H1 (cell line): ENCODE measurements at regions not wholly inside any gene's neighbourhood (a gene's known extent, or its start where the extent isn't known, plus 50 kb on each side); places are given as distances from the start of the nearest gene placed in this dataset.
"Not testable (repeated sequence)": the region's sequence is repeated elsewhere in the genome, so short reads cannot be mapped to it uniquely, and the experiment has no call there.

ENCODE experiments used
- CTCF ChIA-PET: fragments of 300-600 bp; sonication (Branson Sonifier 250); formaldehyde crosslinking; loops from one replicate; lab custom pipeline; 2021; ENCODE audit not compliant: partially characterized antibody; lab: Charles Lee
- POLR2A ChIA-PET: fragments of 300-600 bp; sonication (Branson Sonifier 250); formaldehyde crosslinking; loops from one replicate; lab custom pipeline; 2021; ENCODE audit warnings: inconsistent platforms; ENCODE audit not compliant: partially characterized antibody; lab: Charles Lee
- DNase-seq, 2 experiments: peaks; one replicate each; pipeline versions ENCODE4 v3.0.0 to v3.0.0-alpha.2; 2010 to 2022; ENCODE audit warnings: low spot score in 2 of 2, low read depth in 1 of 2, mixed read lengths in 1 of 2
- FAIRE-seq: peaks from 2 replicates; lab custom pipeline; 2011; peaks lifted over from hg19 to GRCh38; lab: Jason Lieb, UNC
- H2AFZ ChIP-seq: 2 replicates; pipeline ENCODE4 v1.8.1; 2012; ENCODE audit warnings: low read length, inconsistent platforms
- H2AK5ac ChIP-seq: 2 replicates; pipeline ENCODE4 v1.6.1; 2013; ENCODE audit warnings: low read depth, low read length
- H2BK120ac ChIP-seq: replicated peaks from 2 replicates; pipeline ENCODE3; 2013; ENCODE audit warnings: low read depth, low read length, inconsistent platforms
- H2BK12ac ChIP-seq: 2 replicates; pipeline ENCODE4 v1.6.1; 2013; ENCODE audit warnings: low read depth, low read length
- H2BK15ac ChIP-seq: 2 replicates; pipeline ENCODE4 v1.6.1; 2013; ENCODE audit warnings: low read length
- H2BK20ac ChIP-seq: 2 replicates; pipeline ENCODE4 v1.6.1; 2013; ENCODE audit warnings: low read length
- H2BK5ac ChIP-seq: 2 replicates; pipeline ENCODE4 v1.6.1; 2013; ENCODE audit warnings: low read depth, low read length
- H3K14ac ChIP-seq: 2 replicates; pipeline ENCODE4 v1.6.1; 2013; ENCODE audit warnings: inconsistent platforms; ENCODE audit not compliant: insufficient read length
- H3K18ac ChIP-seq: 2 replicates; pipeline ENCODE4 v1.6.1; 2013; ENCODE audit warnings: low read length; ENCODE audit errors: extremely low read depth
- H3K23ac ChIP-seq: 2 replicates; pipeline ENCODE4 v1.6.1; 2013; ENCODE audit warnings: inconsistent platforms; ENCODE audit not compliant: insufficient read length
- H3K23me2 ChIP-seq: 2 replicates; pipeline ENCODE4 v1.6.1; 2013; ENCODE audit warnings: low read depth, low read length
- H3K27ac ChIP-seq: 2 replicates; pipeline ENCODE4 v1.6.1; 2011; ENCODE audit warnings: low read depth, low read length, inconsistent platforms
- H3K27me3 ChIP-seq, 4 experiments: replicated peaks in 1 of 4; 1 replicate in 1 of 4; 2 replicates in 3 of 4; pipeline versions ENCODE4 v1.6.1 to v1.8.1; 2011 to 2013; ENCODE audit warnings: low read length in 3 of 4, mild to moderate bottlenecking in 3 of 4, inconsistent platforms in 2 of 4, mixed read lengths in 2 of 4, moderate library complexity in 1 of 4; ENCODE audit not compliant: control insufficient read depth in 3 of 4, insufficient read depth in 3 of 4; ENCODE audit errors: extremely low read depth in 1 of 4
- H3K36me3 ChIP-seq, 4 experiments: 2 replicates each; pipeline versions ENCODE4 v1.6.1 to v1.8.1; 2011 to 2013; ENCODE audit warnings: mild to moderate bottlenecking in 4 of 4, low read length in 3 of 4, moderate library complexity in 2 of 4, control low read depth in 1 of 4, inconsistent platforms in 1 of 4; ENCODE audit not compliant: insufficient read depth in 4 of 4, control insufficient read depth in 2 of 4
- H3K4ac ChIP-seq: replicated peaks from 2 replicates; pipeline ENCODE3; 2013; ENCODE audit warnings: low read length, low read depth, mixed read lengths, inconsistent platforms; ENCODE audit not compliant: insufficient read length
- H3K4me1 ChIP-seq, 4 experiments: replicated peaks in 1 of 4; 1 replicate in 1 of 4; 2 replicates in 3 of 4; pipeline versions ENCODE4 v1.6.1 to v1.8.1; 2011 to 2013; ENCODE audit warnings: low read length in 3 of 4, inconsistent platforms in 2 of 4, mixed read lengths in 1 of 4; ENCODE audit not compliant: insufficient read depth in 4 of 4, control insufficient read depth in 3 of 4
- H3K4me2 ChIP-seq, 2 experiments: 2 replicates each; pipeline versions ENCODE4 v1.6.1 to v1.8.1; 2011 to 2013; ENCODE audit warnings: low read depth in 2 of 2, low read length in 2 of 2, control low read depth in 1 of 2, inconsistent platforms in 1 of 2, mild to moderate bottlenecking in 1 of 2; ENCODE audit not compliant: insufficient read depth in 1 of 2
- H3K4me3 ChIP-seq, 4 experiments: fragments of 200-600, 300-600 bp in 1 of 4; sonication (generic), shearing (Covaris generic), sonication (Bioruptor Twin) in 1 of 4; 2 replicates each; pipeline versions ENCODE4 v1.5.1 to v1.8.1; 2011 to 2016; ENCODE audit warnings: low read length in 4 of 4, low read depth in 3 of 4, control low read depth in 2 of 4, inconsistent platforms in 2 of 4, mild to moderate bottlenecking in 2 of 4, mixed read lengths in 1 of 4, moderate library complexity in 1 of 4; ENCODE audit not compliant: insufficient read depth in 2 of 4; ENCODE audit errors: extremely low read depth in 1 of 4
- H3K56ac ChIP-seq: replicated peaks from 2 replicates; pipeline ENCODE3; 2013; ENCODE audit warnings: low read depth, mild to moderate bottlenecking, mixed read lengths, low read length, inconsistent platforms; ENCODE audit not compliant: insufficient read length
- H3K79me1 ChIP-seq: 2 replicates; pipeline ENCODE4 v1.6.1; 2013; ENCODE audit warnings: low read depth, low read length, control low read depth
- H3K79me2 ChIP-seq, 2 experiments: 2 replicates each; pipeline versions ENCODE4 v1.6.1 to v1.8.1; 2012 to 2013; ENCODE audit warnings: low read length in 2 of 2, mild to moderate bottlenecking in 2 of 2, inconsistent platforms in 1 of 2; ENCODE audit not compliant: insufficient read depth in 2 of 2, control insufficient read depth in 1 of 2
- H3K9ac ChIP-seq, 4 experiments: replicated peaks in 1 of 4; 1 replicate in 1 of 4; 2 replicates in 3 of 4; pipeline versions ENCODE4 v1.6.1 to v1.8.1; 2011 to 2013; ENCODE audit warnings: low read depth in 3 of 4, low read length in 3 of 4, control low read depth in 2 of 4, mild to moderate bottlenecking in 2 of 4, moderate library complexity in 2 of 4, inconsistent platforms in 1 of 4; ENCODE audit errors: extremely low read depth in 1 of 4
- H3K9me3 ChIP-seq, 2 experiments: 2 replicates each; pipeline versions ENCODE4 v1.6.1 to v1.8.1; 2012 to 2013; ENCODE audit warnings: mild to moderate bottlenecking in 2 of 2, moderate library complexity in 2 of 2, control low read depth in 1 of 2, inconsistent platforms in 1 of 2, low read depth in 1 of 2, low read length in 1 of 2, mixed read lengths in 1 of 2; ENCODE audit not compliant: insufficient read depth in 2 of 2
- H4K20me1 ChIP-seq, 2 experiments: replicated peaks in 1 of 2; 2 replicates each; pipeline versions ENCODE3 to v1.8.1; 2011 to 2013; ENCODE audit warnings: inconsistent platforms in 2 of 2, low read length in 2 of 2, mild to moderate bottlenecking in 1 of 2; ENCODE audit not compliant: insufficient read depth in 2 of 2, control insufficient read depth in 1 of 2
- H4K5ac ChIP-seq: 2 replicates; pipeline ENCODE4 v1.6.1; 2013; ENCODE audit warnings: low read length, low read depth, mixed read lengths, inconsistent platforms; ENCODE audit not compliant: insufficient read length
- H4K8ac ChIP-seq: 2 replicates; pipeline ENCODE4 v1.8.0; 2013; ENCODE audit warnings: mild to moderate bottlenecking, moderate library complexity, low read length, inconsistent platforms; ENCODE audit not compliant: insufficient read depth; ENCODE audit errors: extremely low read depth
- H4K91ac ChIP-seq: replicated peaks from 2 replicates; pipeline ENCODE3; 2013; ENCODE audit warnings: low read length, mixed read lengths, inconsistent platforms; ENCODE audit not compliant: insufficient read length
- KDM5A ChIP-seq: fragments of 200-600 bp; IDR thresholded peaks from 2 replicates; pipeline ENCODE4 v1.7.1; 2012; ENCODE audit warnings: mild to moderate bottlenecking, low read length, inconsistent platforms, mixed read lengths
- WGBS, 2 experiments: shearing (Covaris generic) in 1 of 2; methylation state at CpG; one replicate each; pipeline versions ENCODE4 v1.1.6 to v1.1.7; 2013 to 2015; ENCODE audit warnings: low lambda C conversion rate in 2 of 2, mixed read lengths in 2 of 2, inconsistent platforms in 1 of 2, low coverage in 1 of 2, missing lambda C conversion rate in 1 of 2; ENCODE audit not compliant: insufficient replicate concordance in 2 of 2, insufficient coverage in 1 of 2, insufficient read length in 1 of 2; ENCODE audit errors: extremely low coverage in 1 of 2, missing lambda C conversion rate in 1 of 2; 5-methylcytosine and 5-hydroxymethylcytosine counted together

GRCh38 chr14:71629765-71630492 lies 302.3 kb upstream of the RGS6 start (continued):
- TF ChIP-seq KDM5A = no peak

DNA sequence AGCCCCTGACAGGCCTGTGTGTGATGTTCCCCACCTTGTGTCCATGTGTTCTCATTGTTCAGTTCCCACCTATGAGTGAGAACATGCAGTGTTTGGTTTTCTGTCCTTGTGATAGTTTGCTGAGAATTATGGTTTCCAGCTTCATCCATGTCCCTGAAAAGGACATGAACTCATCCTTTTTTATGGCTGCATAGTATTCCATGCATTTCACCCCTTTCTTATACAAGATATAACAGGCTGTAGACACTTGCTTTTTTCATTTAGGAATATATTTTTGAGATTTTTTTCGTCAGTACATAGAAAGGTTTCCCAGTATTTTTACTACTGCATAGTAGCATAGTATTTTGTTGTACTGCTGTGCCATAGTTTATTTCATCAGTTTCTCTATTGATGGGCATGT lies 301.2 kb upstream of the RGS6 start:
- H3K79me2 ChIP-seq, H3K4ac ChIP-seq, POLR2A ChIA-PET, H4K8ac ChIP-seq, H3K56ac ChIP-seq, H3K9ac ChIP-seq, DNase-seq, H2BK20ac ChIP-seq, H2AK5ac ChIP-seq, H4K20me1 ChIP-seq, H3K4me3 ChIP-seq, H3K18ac ChIP-seq, H3K27me3 ChIP-seq, H3K9me3 ChIP-seq, H3K23ac ChIP-seq, H4K5ac ChIP-seq, FAIRE-seq, CTCF ChIA-PET, H4K91ac ChIP-seq, H3K27ac ChIP-seq, H3K14ac ChIP-seq, H2BK120ac ChIP-seq, H2BK12ac ChIP-seq, H2AFZ ChIP-seq, H3K4me1 ChIP-seq, H3K23me2 ChIP-seq, H3K79me1 ChIP-seq, H2BK5ac ChIP-seq, H3K36me3 ChIP-seq, H3K4me2 ChIP-seq, H2BK15ac ChIP-seq: not testable (repeated sequence)
- WGBS, 2 experiments = 95% methylated on average over 1 of the region's 1 CpG; no CpG with 5 or more reads in 1 of the 2 experiments
